ENCODE measurements at regions not wholly inside any gene's neighbourhood (a gene's known extent, or its start where the extent isn't known, plus 50 kb on each side); places are given as distances from the start of the nearest gene placed in this dataset.

DNA sequence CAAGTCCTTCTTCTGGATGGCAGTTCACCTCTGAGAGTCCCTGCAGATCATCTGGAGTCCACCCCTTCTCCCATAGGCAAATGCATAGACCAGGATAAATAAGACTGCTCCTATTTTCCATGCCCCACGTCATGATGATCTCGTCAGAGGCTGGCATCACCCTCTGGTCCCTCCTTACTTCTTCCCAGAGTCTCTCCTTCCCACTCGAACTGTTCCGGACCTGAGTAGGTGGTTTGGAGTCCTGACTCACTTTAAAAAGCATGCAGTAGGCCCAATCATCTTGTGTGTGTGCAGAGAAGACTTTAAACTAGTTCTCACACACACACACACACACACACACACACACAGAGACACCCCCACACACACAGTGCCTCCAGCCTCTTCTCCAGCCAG, 72.0 kb downstream of the SOX9 start:
- TF ChIP-seq TAF1 (conservative IDR thresholded peaks at IDR 0.05) (no peak), EGR1 (IDR thresholded peaks at IDR 0.05; ENCODE audit: low read depth in 2 of 2) (no peak), GABPA (IDR thresholded peaks at IDR 0.05 in 1 of 2, conservative IDR thresholded peaks at IDR 0.05 in 1 of 2) (no peak)
- TF ChIP-seq, protein P1, sequence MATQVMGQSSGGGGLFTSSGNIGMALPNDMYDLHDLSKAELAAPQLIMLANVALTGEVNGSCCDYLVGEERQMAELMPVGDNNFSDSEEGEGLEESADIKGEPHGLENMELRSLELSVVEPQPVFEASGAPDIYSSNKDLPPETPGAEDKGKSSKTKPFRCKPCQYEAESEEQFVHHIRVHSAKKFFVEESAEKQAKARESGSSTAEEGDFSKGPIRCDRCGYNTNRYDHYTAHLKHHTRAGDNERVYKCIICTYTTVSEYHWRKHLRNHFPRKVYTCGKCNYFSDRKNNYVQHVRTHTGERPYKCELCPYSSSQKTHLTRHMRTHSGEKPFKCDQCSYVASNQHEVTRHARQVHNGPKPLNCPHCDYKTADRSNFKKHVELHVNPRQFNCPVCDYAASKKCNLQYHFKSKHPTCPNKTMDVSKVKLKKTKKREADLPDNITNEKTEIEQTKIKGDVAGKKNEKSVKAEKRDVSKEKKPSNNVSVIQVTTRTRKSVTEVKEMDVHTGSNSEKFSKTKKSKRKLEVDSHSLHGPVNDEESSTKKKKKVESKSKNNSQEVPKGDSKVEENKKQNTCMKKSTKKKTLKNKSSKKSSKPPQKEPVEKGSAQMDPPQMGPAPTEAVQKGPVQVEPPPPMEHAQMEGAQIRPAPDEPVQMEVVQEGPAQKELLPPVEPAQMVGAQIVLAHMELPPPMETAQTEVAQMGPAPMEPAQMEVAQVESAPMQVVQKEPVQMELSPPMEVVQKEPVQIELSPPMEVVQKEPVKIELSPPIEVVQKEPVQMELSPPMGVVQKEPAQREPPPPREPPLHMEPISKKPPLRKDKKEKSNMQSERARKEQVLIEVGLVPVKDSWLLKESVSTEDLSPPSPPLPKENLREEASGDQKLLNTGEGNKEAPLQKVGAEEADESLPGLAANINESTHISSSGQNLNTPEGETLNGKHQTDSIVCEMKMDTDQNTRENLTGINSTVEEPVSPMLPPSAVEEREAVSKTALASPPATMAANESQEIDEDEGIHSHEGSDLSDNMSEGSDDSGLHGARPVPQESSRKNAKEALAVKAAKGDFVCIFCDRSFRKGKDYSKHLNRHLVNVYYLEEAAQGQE (IDR thresholded peaks at IDR 0.05), result no peak
- TF ChIP-seq, protein P2, sequence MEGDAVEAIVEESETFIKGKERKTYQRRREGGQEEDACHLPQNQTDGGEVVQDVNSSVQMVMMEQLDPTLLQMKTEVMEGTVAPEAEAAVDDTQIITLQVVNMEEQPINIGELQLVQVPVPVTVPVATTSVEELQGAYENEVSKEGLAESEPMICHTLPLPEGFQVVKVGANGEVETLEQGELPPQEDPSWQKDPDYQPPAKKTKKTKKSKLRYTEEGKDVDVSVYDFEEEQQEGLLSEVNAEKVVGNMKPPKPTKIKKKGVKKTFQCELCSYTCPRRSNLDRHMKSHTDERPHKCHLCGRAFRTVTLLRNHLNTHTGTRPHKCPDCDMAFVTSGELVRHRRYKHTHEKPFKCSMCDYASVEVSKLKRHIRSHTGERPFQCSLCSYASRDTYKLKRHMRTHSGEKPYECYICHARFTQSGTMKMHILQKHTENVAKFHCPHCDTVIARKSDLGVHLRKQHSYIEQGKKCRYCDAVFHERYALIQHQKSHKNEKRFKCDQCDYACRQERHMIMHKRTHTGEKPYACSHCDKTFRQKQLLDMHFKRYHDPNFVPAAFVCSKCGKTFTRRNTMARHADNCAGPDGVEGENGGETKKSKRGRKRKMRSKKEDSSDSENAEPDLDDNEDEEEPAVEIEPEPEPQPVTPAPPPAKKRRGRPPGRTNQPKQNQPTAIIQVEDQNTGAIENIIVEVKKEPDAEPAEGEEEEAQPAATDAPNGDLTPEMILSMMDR (IDR thresholded peaks at IDR 0.05; ENCODE audit: low read depth, low read length, missing input control), result no peak
- TF ChIP-seq, protein P3, sequence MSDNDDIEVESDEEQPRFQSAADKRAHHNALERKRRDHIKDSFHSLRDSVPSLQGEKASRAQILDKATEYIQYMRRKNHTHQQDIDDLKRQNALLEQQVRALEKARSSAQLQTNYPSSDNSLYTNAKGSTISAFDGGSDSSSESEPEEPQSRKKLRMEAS (IDR thresholded peaks at IDR 0.05), result no peak

Data from liver (tissue), 3 donors.